G401 (cell line): ENCODE measurements at regions not wholly inside any gene's neighbourhood (a gene's known extent, or its start where the extent isn't known, plus 50 kb on each side); places are given as distances from the start of the nearest gene placed in this dataset.
"Not testable (repeated sequence)": the region's sequence is repeated elsewhere in the genome, so short reads cannot be mapped to it uniquely, and the experiment has no call there.

Experiments
- DNase-seq: peaks from one replicate; pipeline ENCODE4 v3.0.0-alpha.2; 2015; ENCODE audit warnings: low spot score
- in situ Hi-C: cut with HindIII; loops from 2 replicates; pipeline ENCODE4 v1.10.0; 2016; ENCODE audit warnings: low sequenced_read_pairs, mixed read lengths

DNA sequence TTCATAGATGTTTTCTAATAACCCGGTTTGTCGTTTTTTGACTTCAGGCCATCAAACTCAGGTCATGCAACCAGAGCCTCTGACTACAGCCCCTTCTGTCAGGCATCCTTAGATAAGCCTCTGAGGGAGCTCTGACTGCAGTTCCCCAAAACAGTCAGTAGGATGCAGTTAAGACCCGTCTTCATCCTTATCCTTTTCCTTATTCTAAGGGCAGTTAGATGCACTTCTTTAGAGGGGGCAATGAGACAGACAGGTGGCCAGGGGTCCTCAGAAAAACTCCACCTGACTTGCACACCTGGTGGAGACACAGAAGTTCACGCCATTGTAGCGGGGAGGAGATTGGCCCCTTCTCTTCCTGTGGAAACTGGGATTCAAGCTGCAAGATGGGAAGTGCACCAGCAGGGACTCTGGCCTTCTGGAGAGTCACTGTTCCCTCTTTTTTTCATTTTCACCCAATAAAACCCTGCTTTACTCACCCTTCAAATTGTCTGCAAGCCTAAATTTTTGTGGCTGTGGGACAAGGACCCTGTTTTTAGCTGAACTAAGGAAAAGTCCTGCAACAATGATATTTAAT lies 104.8 kb upstream of the TFPI start:
- in situ Hi-C loops: no loop called here
- no peak for DNase-seq

DNA sequence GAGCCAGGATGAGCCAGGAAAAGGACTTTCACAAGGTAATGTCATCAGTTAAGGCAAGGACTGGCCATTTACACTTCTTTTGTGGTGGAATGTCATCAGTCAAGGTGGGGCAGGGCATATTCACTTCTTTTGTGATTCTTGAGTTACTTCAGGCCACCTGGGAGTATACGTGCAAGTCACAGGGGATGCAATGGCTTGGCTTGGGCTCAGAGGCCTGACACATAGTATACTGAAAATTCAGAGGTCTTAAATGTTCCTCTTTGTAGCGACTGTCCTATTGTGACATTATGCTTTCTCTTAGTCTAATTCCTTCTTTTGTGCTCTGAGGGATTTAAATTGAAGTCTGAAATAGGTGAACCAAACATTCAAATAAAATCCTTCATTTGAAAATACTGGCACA lies 121.8 kb upstream of the TFPI start:
- DNase-seq, in situ Hi-C loops: not testable (repeated sequence)

DNA sequence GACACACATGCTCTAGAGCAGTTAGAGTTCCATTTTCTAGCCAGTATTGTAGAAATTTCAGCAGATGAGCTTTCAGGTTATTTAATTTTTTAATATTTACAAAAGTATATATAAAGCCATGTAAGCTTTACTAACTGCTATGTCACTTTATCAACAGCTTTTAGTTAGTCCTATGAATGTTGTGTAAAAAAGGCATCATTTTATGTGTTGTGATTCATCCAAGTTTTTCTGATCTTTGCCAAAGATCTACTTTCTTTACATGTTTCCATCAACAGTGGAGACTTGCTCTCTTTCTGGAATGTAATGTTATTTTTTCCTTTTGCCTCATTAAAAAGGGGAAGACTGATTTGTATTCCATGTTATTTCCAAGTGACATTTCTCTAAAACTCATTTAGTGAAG lies 125.2 kb upstream of the TFPI start:
- in situ Hi-C loops: no loop called here
- no peak for DNase-seq

DNA sequence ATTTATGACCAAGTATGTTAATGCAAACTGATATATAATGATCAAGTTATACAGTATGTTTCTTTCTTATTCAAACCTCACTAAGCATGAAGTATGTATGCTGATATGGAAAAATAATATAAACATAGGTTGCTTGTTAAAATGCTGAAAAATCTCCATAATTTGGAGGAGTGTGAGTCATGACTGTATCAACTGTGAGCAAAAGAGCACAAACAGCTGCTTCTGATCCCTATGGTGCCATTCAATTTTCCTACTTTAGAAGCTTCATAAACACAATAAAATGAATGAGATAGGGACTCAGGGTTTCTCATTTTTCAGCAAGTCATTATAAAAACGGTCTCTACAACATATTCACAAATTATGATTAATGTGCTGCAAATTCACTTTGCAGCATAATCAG lies 129.9 kb upstream of the TFPI start:
- no peak for DNase-seq
- in situ Hi-C loops: no loop called here

DNA sequence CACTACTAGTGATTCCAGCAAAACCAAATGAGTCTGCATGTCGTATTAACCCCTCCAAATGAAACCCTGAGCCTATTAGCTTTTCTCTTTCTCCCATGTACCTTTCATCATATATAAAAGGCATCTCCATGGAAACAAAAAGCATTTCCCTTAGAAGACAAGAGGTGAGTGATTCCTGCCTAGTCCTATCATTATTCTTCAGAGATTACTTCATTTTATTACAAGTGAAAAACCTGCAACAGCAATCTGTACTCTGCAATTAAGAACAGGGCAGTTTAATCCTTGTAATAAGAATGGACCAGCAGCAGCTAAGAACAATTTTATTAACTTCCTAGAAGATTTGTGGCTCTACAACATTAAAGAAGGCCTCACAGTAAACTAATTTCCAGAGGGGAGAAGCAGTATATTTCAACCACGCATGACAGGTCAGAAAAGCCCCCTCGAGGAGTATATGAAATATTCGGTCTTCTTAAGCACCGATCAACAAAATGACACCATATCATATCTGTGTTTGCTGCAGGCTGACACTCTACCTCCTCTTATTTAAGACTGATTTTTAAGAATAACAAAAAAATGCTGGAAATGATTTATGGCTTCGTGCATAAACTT lies 132.3 kb upstream of the TFPI start:
- DNase-seq: no peak
- in situ Hi-C loops: no loop called here

DNA sequence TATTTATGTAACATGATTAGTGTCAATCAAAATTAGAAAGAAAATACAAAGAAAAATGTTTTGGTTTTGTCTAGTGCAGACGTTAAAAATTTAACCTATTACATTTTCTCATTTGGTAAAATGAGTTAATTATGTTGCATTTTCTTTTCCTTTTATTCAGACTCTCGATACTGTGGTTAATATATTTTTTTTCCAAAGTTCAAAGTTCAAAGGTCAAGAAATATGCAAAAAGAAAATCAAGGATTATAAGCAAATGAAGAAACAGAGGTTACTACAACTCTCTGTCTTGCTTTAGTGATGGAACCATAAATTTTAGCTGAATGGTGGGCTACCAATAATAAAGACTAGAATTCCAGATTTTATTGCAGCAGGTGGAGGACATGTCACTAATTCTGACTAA lies 133.3 kb upstream of the TFPI start:
- no peak for DNase-seq
- in situ Hi-C loops: no loop called here

DNA sequence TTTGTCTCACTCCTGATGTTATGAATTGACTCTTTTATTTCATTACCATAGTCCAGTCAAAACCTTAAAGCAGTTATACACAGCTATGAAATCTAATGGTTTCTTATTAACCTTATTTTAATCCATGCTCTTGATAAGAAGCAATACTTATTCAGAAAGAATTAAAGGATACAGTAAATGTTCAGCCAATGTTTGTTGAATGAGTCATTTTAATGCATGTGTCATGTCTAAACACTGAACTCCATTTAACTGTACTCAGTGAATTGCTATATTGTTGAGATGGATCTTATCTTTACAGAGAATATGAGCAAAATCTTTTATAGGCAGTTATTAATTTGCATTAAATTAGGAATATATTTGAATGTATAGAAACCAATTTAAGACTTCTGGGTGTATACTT lies 135.1 kb upstream of the TFPI start:
- DNase-seq: no peak

DNA sequence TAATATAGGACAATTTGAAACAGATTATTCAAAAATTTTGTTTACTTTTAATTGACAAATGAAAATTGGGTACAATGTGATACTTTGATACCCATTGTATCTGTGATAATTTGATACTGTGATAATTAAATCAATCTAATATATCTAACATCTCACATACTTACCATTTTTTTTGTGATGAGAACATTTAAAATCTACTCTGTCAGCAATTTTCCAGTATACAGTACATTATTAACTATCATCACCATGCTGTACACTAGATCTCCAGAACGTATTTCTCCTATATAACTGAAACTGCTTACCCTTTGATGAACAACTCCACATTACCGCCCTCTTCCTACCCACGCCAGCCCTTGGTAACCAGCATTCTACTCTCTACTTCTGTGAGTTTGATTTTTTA lies 139.7 kb upstream of the TFPI start:
- no peak for DNase-seq
- in situ Hi-C loops: no loop called here

More for the DNA sequence above, 135.1 kb upstream of the TFPI start:
- in situ Hi-C loops: no loop called here

DNA sequence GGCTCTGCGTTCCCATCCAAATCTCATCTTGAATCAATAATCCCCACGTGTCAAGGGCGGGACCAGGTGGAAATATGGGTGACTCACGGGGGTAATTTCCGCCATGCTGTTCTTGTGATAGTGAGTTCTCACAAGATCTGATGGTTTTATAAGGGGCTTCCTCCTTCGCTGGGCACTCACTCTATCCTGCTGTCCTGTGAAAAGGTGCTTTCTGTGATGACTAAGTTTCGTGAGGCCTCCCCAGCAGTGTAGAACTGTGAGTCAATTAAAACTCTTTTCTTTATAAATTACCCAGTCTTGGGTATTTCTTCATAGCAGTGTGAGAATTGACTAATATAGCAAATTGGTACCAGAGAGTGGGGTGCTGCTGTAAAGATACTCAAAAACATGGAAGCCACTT lies 142.4 kb upstream of the TFPI start:
- in situ Hi-C loops, DNase-seq: not testable (repeated sequence)

DNA sequence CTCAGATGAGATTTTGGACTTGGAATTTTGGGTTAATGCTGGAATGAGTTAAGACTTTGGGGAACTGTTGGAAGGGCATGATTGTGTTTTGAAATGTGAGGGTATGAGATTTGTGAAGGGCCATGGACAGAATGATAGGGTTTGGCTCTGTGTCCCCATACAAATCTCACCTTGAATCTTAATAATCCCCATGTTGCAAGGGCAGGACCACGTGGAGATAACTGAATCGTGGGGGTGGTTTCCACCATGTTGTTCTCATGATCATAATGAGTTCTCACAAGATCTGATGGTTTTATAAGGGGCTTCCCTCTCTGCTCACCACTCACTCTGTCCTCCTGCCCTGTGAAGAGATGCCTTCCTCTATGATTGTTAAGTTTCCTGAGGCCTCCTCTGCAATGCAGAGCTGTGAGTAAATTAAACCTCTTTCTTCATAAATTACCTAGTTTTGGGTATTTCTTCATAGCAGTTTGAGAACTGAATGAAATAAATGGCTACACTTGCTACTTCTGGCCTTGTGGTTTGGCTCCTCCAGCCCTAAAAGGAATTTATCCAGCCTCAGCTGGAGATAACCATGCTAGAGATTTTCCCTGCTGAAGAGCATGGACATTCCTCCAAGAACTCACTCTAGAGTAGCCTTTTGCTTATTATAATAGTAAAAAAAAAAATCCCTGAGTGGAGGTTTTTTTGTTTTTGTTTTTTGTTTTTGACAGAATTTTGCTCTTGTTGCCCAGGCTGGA lies 144.3 kb upstream of the TFPI start:
- in situ Hi-C loops: no loop called here

DNA sequence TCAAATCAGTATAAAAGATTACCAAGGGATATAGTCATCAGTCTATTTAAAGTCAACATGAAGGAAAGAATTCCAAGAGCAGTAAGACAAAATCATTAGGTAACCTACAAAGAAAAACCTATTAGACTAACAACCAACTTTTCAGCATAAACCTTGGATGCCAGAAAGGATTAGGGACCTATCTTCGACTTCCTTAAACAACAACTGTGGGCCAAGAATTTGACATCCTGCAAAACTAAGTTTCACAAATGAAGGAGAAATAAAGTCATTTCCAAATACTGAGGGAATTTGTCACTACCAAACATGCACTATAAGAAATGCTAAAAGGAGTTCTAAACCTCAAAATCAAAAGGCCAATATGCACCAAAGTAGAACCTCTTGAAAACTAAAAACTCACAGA lies 147.9 kb upstream of the TFPI start:
- in situ Hi-C loops: no loop called here
- DNase-seq: no peak

More for the DNA sequence above, 144.3 kb upstream of the TFPI start:
- DNase-seq: no peak

DNA sequence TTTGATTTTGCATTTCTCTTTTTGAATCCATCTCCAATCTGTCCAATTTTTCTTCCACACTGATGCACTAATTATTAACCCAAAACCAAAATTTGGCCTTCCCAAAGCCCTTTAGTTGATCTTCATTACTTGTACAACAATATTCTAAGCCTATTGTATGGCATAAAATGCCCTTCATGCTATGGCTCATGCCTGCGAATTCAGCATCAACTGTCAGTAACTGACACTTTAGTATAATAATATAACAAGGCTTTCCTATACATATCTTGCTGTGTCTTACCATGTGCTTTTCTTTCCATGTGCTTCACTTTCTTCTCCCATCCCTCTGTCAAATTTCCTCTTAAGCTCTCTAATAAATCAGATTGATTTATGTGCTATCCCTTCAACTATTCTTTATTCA lies 154.0 kb upstream of the TFPI start:
- in situ Hi-C loops: no loop called here
- DNase-seq: no peak

DNA sequence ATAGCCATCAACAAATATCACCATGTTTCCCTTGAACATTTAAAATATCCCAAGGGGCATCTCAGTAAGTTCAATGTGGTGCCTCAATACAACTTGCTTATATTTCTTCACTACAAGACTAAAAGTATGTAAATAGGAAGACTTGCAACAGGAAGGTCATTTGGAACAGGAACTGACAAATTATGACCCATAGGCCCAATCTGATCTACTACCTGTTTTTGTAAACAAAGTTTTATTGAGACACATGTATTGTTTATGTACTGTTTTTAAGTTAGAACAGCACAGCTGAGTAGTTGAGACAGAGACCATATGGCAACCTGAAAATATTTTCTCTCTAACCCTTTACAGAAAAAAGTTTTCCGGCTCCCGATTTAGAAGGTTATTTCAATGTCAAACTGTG lies 154.8 kb upstream of the TFPI start:
- DNase-seq: no peak
- in situ Hi-C loops: no loop called here

DNA sequence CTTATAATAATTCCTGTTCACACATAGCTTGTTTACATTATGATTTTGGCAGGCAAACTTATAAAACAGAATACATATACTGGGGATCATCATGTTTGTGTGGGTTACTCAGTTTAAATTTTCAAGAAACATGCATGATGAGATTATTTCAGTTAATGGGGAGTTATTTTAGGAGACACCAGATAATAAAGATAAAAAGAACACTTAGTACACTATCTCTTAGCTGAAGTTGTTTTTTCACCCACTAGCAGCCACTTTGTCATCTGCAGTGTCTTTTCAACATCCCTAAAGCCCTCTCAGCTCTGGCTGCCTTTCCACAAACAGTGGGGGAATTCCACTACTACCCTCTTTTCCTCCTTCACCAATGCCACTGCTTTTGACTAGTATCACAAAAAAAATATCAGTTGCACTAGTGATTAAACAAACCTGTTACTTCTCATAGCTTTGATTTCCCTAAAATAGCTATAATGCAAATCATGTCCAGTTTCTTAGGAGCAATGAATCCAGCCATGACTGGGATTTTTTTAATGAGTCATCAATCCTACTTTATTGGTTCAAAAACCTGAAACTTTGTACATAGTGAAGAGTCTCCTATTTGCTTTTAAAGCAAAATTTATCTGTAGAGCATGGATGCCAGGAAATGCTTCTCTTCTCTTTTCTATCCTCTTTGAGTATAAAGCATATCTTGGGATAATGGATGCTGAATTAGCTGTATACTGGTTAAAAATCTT lies 156.7 kb upstream of the TFPI start:
- in situ Hi-C loops: no loop called here

DNA sequence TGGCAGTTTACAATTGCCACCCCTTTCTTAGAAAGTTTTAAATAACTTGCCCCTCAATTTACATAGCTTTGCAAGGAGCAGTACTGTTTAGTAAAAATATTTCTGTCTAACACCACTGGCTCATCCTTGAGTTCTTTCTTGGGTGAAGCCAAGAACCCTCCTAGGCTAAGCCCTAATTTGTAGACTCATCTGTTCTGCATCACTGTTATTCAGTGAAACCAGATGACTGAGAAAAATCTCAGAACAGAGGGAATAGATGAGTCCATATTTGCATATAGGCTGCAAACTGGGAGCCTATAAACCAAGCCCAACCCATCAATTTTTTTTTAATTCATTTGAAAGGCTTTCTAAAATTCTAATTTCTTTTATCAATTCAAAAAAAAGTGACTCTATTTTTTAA lies 161.4 kb upstream of the TFPI start:
- DNase-seq: no peak
- in situ Hi-C loops: no loop called here

More for the DNA sequence above, 156.7 kb upstream of the TFPI start:
- DNase-seq: no peak

DNA sequence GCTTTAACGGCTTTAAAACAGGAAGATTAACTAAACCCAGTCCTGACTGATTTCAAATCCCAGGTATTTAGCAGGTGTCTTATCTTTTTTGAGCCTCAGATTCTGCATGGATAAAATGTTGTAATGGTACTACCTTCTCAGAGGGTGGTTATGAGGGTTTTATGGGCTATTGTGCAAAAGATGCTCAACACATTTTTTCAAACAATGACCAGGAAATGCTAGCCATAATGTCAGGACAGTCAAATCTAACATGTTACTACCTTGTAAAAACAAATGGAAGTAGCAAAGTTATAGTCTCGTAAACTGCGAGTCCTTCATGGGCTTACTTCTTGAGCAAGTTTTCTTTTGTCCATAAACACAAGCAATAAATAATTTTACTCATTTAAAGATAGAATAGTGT lies 162.1 kb upstream of the TFPI start:
- in situ Hi-C loops: no loop called here
- no peak for DNase-seq

DNA sequence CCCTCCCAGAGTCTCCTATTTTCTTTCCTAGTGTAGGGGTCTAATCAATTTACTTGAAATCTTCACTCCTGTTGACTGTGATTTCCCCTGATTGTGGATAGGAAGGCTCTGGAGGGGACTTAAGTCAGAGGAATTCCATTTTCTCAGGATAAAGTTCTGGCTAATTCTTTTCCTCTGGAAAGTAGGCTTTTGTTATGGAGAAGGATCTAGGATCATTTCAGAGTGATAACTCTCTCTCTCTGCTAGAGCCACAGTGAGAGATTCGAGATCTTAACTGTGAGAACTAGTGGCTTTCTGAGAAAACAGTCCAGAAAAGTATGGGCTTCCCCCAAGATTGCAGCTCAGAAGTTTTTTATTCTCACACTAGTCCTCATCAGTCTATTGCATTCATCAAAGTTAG lies 163.9 kb upstream of the TFPI start:
- DNase-seq: no peak
- in situ Hi-C loops: no loop called here

DNA sequence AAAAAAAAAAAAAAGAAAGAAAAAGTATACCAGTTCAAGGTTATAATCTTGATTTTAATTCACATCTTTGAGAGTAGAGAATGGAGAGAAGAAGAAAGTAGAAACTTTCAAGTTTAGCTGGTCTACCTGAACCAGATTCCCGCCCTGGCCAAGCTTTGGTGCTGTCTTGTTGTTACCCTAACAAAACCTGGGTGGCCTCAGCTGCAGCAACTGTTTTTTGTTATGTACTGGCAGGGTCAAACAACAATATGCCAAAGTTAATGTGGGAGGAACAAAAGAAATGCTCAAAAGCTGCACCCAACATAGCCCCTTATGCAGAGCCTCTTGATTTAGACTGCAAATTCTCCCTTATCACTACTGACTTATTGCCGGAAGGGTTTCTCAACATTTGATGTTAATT lies 165.3 kb upstream of the TFPI start:
- no peak for DNase-seq
- in situ Hi-C loops: no loop called here

DNA sequence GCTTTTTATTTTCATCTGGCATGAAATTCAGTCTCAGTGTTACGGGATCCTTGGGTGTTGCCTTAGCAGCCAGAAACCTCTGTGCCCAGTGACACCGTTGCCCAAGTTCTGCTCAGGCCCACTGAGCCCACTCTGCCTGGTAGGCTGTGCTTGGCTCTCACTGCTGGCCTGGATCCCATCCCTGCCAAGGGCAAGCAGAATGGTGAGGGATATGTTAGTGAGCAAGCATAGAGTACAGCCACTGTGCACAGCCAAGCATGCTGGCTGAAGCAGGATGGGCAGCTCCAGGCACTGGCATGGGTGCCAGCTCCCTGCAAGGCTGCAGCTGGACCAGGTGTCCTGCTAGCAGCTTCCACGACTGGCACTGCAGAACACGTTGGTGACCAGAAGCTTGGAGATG lies 194.7 kb upstream of the TFPI start:
- no peak for DNase-seq
- in situ Hi-C loops: no loop called here

DNA sequence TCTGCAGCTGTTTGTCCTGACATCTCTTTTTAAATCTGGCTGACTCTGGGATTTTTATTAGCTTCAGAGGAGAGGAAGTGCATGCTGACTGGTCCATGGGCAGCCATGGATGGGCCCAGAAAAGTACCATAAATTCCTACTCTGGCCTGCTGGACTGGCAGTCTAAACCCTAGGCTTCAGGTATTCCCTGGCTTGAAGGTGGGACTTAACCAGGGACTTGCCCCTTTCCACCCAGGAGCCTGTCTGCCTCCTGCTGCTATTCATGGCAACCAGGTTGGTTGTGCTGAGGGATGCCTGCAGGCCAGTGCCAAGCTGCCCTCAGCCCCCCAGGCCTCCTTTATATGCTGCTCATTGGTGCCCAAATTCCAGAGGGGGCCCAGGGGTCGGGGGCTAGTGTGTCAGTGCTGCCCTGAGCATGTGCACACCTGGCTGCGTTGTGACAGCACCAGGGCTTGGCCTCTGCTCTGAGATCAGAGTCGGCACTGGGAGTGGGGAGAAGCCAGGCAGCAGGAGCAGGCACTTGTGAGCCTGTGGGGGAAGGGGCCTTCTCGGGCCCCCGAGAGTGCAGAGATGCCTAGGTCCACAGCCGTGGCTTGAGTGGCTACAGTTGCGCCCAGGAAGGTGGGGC lies 195.7 kb upstream of the TFPI start:
- in situ Hi-C loops: no loop called here
- no peak for DNase-seq
